ENCODE measurements at regions not wholly inside any gene's neighbourhood (a gene's known extent, or its start where the extent isn't known, plus 50 kb on each side); places are given as distances from the start of the nearest gene placed in this dataset.

DNA sequence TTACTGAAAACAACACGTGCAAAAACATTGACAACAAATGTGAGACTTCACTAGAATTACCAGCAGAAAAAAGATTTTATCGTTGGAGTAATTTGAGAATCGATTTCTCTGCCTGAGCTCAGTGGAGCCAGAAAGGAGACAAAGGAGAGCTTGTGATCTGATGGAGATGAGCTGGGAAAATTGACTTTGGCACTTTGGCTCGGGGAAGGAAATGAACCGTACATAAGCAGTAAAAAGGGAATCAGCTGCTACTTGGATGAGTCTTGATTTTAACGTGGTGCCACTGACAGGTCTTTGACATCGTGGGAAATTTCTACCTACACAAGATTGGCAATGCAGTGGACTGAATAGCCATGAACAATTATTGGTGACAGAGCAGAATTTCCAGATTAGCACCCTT, 244.7 kb upstream of the RPS23 start:
- DNase-seq (ENCODE audit: low spot score) = no peak
- Histone ChIP-seq H3K9me3 (ENCODE audit: low read length) (no peaks in the 10 kb centered on the region), H3K79me2 (ENCODE audit: insufficient read depth, low read depth, low read length) (no peaks in the 10 kb centered on the region), H3K9me2 (ENCODE audit: insufficient read depth, low read length) (no peaks in the 10 kb centered on the region), H3K4me3 (ENCODE audit: low read depth, low read length, poor library complexity, severe bottlenecking) (no peak overlapping the region), H2AFZ (ENCODE audit: low read length) (no peak overlapping the region), H3K4me1 (ENCODE audit: insufficient read depth, low read length, poor library complexity, severe bottlenecking) (no peaks in the 10 kb centered on the region), H3K36me3 (ENCODE audit: insufficient read depth, low read length) (no peaks in the 10 kb centered on the region), H3K4me2 (ENCODE audit: low read length) (no peak overlapping the region), H4K20me1 (ENCODE audit: insufficient read depth, low read length) (no peaks in the 10 kb centered on the region), H3K27ac (ENCODE audit: low read depth, low read length, poor library complexity, severe bottlenecking) (no peak overlapping the region)
- intact Hi-C loops (cut with micrococcal nuclease; ENCODE audit: unreplicated experiment) = no loop called here
- CTCF ChIA-PET (ENCODE audit: unreplicated experiment) = no interaction called here
- BruUV-seq (replicated peaks) = no TSS peak
- TF ChIP-seq, protein P1, sequence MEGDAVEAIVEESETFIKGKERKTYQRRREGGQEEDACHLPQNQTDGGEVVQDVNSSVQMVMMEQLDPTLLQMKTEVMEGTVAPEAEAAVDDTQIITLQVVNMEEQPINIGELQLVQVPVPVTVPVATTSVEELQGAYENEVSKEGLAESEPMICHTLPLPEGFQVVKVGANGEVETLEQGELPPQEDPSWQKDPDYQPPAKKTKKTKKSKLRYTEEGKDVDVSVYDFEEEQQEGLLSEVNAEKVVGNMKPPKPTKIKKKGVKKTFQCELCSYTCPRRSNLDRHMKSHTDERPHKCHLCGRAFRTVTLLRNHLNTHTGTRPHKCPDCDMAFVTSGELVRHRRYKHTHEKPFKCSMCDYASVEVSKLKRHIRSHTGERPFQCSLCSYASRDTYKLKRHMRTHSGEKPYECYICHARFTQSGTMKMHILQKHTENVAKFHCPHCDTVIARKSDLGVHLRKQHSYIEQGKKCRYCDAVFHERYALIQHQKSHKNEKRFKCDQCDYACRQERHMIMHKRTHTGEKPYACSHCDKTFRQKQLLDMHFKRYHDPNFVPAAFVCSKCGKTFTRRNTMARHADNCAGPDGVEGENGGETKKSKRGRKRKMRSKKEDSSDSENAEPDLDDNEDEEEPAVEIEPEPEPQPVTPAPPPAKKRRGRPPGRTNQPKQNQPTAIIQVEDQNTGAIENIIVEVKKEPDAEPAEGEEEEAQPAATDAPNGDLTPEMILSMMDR (conservative IDR thresholded peaks at IDR 0.05; ENCODE audit: low read length) = no peak
- TF ChIP-seq EZH2phosphoT487 (IDR thresholded peaks at IDR 0.05; ENCODE audit: borderline replicate concordance, low read depth, low read length) = no peak
- POLR2A ChIA-PET = no interaction called here

DNA sequence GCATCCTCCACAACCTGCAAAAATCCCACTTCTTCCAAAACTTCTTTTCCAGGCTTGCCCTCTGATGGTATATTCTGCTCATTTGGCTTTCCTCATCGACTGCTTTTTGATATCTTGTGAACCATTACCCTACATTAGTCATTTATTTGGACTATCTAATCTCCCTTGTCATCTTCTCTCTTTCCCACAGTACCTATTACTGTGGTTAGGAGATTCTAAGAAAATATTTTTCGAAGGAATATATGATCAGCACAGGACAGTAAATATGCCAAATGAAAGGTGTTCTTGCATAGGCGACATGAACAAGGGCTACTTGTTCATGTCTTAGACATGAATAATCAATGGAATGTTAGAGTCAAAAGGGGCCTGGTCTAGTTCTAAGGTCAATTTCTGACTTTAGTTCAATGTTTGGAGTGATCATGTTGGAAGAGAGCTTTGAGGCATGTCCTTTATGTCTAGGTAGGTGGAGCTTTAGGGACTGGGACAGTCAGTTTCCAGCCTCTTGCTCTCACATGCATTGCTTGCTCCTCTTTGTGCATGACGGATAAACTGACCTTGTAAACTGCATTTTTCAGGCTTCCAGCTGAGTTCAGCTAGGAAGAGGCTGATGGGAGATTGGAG, 243.4 kb upstream of the RPS23 start:
- no TSS peak for BruUV-seq (replicated peaks)
- H3K4me2 ChIP-seq (ENCODE audit: low read length) = no peak overlapping the region
- POLR2A ChIA-PET = no interaction called here

DNA sequence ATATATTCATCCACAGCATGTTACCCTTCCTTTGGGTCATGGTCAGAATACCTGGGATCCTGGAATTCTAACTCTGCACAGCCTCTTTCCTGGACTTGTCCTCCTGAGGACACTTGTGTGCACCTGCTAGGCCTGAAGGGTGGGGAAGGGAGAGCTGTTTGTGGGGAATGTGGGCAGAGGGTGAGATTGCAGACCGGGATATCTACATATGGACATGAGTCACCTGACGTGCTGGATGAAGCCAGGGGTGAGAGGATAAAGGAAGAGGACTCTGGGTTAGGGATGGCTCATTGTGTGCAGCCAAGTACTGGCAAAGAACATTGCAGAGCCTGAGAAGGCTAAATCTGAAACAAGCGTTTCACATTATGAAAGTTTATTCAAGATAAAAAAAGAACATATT, 241.4 kb upstream of the RPS23 start:
- no peaks in the 10 kb centered on the region for H3K36me3 ChIP-seq (ENCODE audit: insufficient read depth, low read length)
- no peak overlapping the region for H3K4me3 ChIP-seq (ENCODE audit: low read depth, low read length, poor library complexity, severe bottlenecking)
- DNase-seq (ENCODE audit: low spot score) = no peak
- TF ChIP-seq, protein P1 (conservative IDR thresholded peaks at IDR 0.05; ENCODE audit: low read length) = no peak
- TF ChIP-seq EZH2phosphoT487 (IDR thresholded peaks at IDR 0.05; ENCODE audit: borderline replicate concordance, low read depth, low read length) = no peak
- H3K9me2 ChIP-seq (ENCODE audit: insufficient read depth, low read length) = no peaks in the 10 kb centered on the region
- H3K79me2 ChIP-seq (ENCODE audit: insufficient read depth, low read depth, low read length) = no peaks in the 10 kb centered on the region
- no peaks in the 10 kb centered on the region for H3K4me1 ChIP-seq (ENCODE audit: insufficient read depth, low read length, poor library complexity, severe bottlenecking)
- H3K9me3 ChIP-seq (ENCODE audit: low read length) = no peaks in the 10 kb centered on the region
- no peaks in the 10 kb centered on the region for H4K20me1 ChIP-seq (ENCODE audit: insufficient read depth, low read length)
- CTCF ChIA-PET (ENCODE audit: unreplicated experiment) = no interaction called here
- intact Hi-C loops (cut with micrococcal nuclease; ENCODE audit: unreplicated experiment) = no loop called here
- no peak overlapping the region for H3K4me2 ChIP-seq (ENCODE audit: low read length)
- POLR2A ChIA-PET = no interaction called here
- H3K27ac ChIP-seq (ENCODE audit: low read depth, low read length, poor library complexity, severe bottlenecking) = no peak overlapping the region
- BruUV-seq (replicated peaks) = no TSS peak
- H2AFZ ChIP-seq (ENCODE audit: low read length) = no peak overlapping the region

More for the DNA sequence above, 243.4 kb upstream of the RPS23 start:
- Histone ChIP-seq H3K4me1 (ENCODE audit: insufficient read depth, low read length, poor library complexity, severe bottlenecking) (no peaks in the 10 kb centered on the region), H3K36me3 (ENCODE audit: insufficient read depth, low read length) (no peaks in the 10 kb centered on the region), H3K27ac (ENCODE audit: low read depth, low read length, poor library complexity, severe bottlenecking) (no peak overlapping the region), H3K4me3 (ENCODE audit: low read depth, low read length, poor library complexity, severe bottlenecking) (no peak overlapping the region), H4K20me1 (ENCODE audit: insufficient read depth, low read length) (no peaks in the 10 kb centered on the region), H3K79me2 (ENCODE audit: insufficient read depth, low read depth, low read length) (no peaks in the 10 kb centered on the region), H3K9me3 (ENCODE audit: low read length) (no peaks in the 10 kb centered on the region), H2AFZ (ENCODE audit: low read length) (no peak overlapping the region), H3K9me2 (ENCODE audit: insufficient read depth, low read length) (no peaks in the 10 kb centered on the region)
- DNase-seq (ENCODE audit: low spot score) = no peak
- intact Hi-C loops (cut with micrococcal nuclease; ENCODE audit: unreplicated experiment) = no loop called here
- CTCF ChIA-PET (ENCODE audit: unreplicated experiment) = no interaction called here
- TF ChIP-seq, protein P1 (conservative IDR thresholded peaks at IDR 0.05; ENCODE audit: low read length) = no peak
- TF ChIP-seq EZH2phosphoT487 (IDR thresholded peaks at IDR 0.05; ENCODE audit: borderline replicate concordance, low read depth, low read length) = no peak
